ENCODE measurements at regions not wholly inside any gene's neighbourhood (a gene's known extent, or its start where the extent isn't known, plus 50 kb on each side); places are given as distances from the start of the nearest gene placed in this dataset.
"Not testable (repeated sequence)": the region's sequence is repeated elsewhere in the genome, so short reads cannot be mapped to it uniquely, and the experiment has no call there.

- DNase-seq (ENCODE audit: low spot score) = no peak
Observed at GRCh38 chr10:130660266-130660665, 524.1 kb downstream of the GLRX3 start.

DNA sequence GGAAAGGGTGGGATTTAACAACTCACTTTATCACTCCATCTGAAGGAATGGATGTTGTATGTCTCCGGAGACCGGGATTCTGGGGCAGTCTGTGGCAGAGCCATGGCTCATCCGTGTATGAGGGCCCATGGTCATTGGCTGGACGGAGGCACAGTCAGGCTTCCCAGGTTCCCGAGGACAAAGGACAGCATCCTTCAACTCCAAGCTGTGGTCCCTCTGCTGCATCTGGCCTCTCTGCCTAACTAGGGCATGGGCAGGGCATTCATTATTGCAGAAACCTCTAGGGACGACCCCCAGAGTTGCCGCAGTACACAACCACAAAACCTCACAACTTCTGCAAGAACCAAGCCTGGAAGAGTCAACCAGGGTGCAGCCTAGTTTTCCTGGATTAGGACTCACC, 525.2 kb downstream of the GLRX3 start:
- no peak for DNase-seq (ENCODE audit: low spot score)

- no peak for DNase-seq (ENCODE audit: low spot score)
Observed at GRCh38 chr10:130662775-130663174, 526.6 kb downstream of the GLRX3 start.

DNA sequence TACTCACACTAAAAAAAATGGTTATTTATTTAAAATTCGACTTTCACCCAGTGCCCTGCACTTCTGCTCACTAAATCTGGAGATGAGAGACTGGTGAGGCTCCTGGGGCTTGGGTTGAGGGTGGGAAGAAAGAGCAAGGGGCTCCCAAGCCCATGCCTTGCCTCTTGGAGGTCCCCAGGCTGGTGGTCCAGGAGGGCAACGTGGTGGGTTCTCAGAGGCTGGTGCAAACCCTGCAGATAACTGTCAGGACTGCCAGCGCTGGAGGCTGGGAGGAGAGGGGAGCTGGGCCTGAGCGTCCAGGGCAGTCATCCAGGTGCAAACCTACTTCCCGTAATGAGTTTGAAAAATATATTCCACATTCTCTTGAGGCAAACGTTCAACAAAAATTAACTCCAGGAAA, 528.3 kb downstream of the GLRX3 start:
- no peak for DNase-seq (ENCODE audit: low spot score)

- DNase-seq (ENCODE audit: low spot score) = no peak
Observed at GRCh38 chr10:130666215-130666614, 530.0 kb downstream of the GLRX3 start.

- peak; percentile 11 for DNase-seq (ENCODE audit: low spot score)
Observed at GRCh38 chr10:130686689-130687300, 550.6 kb downstream of the GLRX3 start.

DNA sequence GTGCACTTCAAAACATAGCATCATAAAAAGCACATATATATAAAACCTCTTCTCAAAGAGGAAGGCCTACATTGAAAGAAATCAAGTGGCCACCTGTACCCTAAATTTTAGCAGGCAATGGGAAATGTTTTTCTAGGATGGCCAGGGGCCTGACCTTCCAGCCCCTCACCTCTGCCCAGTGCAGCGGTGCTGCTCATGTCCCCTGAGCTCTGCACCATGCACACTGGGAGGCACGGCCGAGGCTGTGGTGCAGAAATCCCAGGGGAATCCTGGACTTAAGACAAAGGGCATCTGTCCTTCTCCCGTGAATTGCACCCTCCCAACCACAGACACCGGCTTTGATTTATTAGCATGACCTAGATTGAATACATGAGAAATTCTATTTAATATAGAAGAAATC, 551.4 kb downstream of the GLRX3 start:
- DNase-seq (ENCODE audit: low spot score) = no peak

- no peak for DNase-seq (ENCODE audit: low spot score)
Observed at GRCh38 chr10:130689743-130690626, 553.8 kb downstream of the GLRX3 start.

DNA sequence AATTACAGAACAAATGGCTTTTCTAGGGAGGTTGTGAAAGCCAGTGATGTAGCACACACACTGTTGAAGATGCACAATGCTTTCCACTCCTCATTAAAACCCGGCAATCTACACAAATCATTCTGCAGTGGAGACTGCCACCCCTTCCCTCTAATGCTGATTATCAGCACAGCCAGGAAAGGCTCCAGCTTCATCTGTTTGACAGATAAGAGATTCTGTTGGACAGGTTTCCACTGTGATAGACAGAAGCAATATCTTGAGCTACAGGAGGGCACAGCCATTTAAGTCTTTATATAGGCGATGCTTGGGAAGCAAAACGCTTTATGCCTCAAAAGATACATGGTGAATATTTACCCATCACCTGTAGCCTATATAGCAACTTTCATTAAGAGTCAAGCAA, 555.6 kb downstream of the GLRX3 start:
- no peak for DNase-seq (ENCODE audit: low spot score)

DNA sequence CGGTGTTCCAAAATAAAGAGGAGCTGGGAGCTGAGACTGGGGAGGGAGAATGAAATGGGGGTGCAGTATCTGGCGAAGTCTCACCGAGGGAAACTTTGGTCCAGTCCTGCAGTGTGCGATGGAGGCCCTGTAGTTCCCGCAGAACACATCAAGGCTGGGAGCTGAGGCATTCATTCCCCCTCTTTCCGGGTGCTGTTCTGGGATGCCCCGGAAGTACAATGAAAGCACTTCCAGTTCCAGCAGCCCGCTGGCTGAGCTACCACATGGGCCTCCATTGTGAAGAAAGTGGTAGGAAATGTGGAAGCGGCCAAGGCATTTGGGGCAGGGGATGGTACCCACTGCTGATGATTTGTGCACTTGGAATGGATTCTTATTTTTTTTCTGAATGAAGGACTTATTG, 560.7 kb downstream of the GLRX3 start:
- DNase-seq (ENCODE audit: low spot score) = no peak

DNA sequence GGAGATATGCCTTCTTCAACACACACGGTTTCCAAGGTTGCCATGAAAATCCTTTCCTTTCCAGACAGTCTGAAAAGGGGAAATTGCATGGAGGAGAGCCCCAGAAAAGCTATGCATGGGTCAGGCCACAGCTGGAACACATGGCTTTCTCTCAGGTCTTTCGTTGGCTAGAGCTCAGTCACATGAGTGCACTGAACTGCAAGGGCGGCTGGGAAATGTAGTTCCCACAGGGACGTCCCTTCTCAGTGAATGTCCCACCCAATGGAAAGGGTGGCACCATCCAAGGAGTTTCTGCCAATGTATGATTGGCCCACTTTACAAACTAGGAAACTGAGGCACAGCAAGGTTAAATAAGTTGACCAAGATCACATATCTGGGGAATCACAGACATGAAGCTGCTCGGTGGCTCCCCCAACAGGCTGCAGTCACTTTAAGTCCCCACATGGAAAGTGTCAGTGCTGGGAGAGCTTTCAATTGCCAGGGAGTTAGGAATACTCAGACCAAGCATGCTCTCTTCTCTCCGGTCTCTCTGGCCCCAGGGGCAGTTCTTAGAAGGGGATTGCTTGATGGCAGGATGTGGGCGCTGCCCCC, 571.3 kb downstream of the GLRX3 start:
- DNase-seq (ENCODE audit: low spot score) = no peak

DNA sequence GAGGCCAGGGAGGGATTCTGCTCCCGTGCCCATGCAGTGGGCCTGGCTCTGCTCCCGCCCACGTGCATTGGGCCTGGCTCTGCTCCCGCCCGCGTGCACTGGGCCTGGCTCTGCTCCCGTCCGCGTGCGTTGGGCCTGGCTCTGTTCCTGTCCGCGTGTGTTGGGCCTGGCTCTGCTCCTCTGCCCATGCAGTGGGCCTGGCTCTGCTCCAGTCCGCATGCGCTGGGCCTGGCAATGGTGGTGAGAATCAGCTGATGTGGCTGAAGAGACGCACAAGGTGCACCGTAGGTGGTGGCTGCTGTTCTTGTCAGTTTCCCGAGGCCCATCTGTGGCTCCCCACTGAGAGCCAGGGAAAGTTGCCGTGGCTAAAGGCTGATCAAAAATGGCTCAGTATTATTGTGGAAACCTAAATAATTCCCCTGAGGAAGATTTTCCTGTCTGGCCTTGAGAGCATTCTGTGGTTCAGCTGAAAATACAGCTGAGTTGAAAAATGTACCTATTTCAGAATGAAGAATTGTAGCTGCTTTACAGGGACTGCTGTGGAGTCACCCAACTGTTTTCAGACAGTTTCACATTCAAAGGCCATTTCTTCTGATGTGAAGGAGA, 572.4 kb downstream of the GLRX3 start:
- no peak for DNase-seq (ENCODE audit: low spot score)

DNA sequence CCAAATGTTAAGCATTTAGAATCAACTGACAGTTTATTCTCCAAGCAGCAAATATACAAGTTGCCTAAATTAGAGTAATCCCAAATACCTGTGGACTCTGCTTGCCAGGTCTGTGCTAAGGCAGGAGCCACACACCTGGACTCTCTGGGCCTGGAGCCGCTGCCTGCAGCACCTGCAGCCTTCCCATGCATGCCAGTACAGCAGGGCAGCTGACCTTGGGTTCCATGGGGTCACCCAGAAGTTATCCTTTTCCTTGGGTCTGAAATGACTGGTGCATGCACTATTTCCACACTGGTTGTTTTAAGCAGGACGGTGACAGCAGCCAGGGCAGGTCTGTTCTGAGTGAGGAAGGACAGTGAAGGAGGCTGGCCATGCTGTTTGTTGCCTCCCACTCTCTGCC, 573.2 kb downstream of the GLRX3 start:
- DNase-seq (ENCODE audit: low spot score) = no peak

DNA sequence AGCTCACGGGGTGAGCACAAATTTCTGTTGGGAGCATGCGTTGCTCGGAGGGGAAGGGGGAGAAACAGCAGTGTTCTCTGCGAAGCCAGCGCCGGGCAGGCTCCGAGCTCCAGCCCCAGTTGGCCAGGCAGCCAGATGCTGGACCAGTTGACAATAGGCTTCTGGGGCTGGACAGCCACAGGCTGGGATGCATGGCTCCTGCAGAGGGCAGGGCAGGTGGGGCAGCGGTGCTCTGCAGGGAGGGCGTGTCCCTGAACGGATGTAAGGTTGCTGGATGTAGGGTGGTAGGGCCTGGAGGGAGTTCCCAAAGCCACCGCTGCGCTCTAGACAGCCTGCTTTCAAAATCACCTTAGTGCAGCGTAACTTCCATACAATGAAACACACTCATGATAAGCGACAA, 574.9 kb downstream of the GLRX3 start:
- DNase-seq (ENCODE audit: low spot score) = no peak

GRCh38 chr10:130713135-130713534, 576.9 kb downstream of the GLRX3 start:
- no peak for DNase-seq (ENCODE audit: low spot score)

GRCh38 chr10:130713731-130714130, 577.5 kb downstream of the GLRX3 start:
- DNase-seq (ENCODE audit: low spot score) = no peak

DNA sequence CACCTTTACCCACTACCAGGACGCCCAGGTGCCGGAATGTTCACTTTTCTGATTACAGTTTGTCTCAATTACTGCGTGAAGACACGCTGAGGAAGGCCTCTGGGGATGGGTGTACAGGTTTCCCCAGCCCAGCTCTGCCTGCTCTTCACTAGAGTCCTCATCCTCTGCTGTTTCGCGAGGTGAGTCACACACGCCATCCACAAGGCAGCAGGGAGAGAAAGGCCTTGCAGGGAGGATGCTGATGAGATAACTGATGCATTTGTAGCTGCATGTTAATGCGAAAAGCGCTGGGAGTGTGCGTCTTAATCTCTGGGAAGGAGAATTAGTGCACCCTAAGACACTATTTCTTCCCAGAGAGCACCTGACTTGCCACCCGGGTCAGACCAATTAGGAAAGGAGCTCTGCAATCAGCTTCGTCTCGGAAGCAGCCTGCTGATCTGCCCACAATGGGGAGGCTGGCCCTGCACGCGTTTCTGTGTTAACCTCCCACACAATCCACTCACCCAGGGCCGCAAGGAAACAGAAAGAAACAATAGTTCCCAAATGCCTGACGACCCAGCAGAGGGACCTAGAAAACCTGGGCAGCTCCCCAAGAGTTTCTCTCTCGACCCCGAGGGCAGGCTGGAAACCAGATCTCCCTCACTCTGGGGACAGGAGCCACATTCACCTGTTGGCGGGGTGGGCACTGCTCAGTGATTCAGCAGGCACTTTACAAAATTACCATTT, 578.7 kb downstream of the GLRX3 start:
- no peak for DNase-seq (ENCODE audit: low spot score)

DNA sequence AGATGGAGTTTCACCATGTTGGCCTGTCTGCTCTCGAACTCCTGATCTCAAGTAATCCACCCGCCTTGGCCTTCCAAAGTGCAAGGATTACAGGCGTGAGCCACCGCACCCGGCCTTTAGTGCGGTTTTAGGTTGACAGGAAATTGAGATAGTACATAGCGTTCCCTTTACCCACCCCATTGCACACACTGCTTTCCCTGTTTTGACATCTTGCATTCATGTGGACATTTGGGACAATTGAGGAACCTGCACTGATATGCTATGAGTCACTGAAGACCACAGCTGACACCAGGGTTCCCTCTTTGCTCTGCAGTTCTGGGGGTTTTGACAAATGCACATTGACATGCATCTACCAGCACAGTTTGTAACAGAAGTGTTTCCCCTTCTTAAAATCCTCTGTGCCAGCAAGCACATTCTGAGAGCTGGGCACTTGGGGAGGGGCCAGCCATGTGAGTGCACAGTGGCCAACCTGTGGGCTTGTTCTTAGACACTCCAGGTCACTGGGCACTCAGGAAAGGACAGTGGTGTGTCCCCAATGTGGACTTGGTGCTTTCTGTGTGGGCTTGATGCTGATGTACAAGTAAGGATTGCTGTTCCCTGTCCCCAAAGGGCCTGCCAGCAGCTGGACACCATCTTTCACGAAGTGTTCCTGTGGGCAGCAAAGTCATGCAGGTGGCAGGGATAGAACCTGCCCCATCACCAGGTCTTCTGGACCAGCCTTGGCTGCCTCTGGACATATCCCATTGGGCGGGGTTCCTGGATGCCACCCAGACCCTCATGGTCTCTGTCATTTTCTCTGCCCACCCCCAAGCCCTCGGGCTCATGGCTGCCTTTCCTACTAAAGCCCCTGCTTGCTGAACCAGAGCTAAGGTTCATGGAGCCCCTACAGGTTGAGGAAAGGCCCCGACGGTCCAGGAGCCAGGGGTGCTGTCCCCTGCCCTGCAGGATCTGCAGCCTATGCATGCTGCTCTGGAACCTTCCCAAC, 579.8 kb downstream of the GLRX3 start:
- no peak for DNase-seq (ENCODE audit: low spot score)

- DNase-seq (ENCODE audit: low spot score) = no peak
Observed at GRCh38 chr10:130717083-130717482, 580.9 kb downstream of the GLRX3 start.

- not testable (repeated sequence) for DNase-seq (ENCODE audit: low spot score)
Observed at GRCh38 chr10:130718744-130719447, 582.7 kb downstream of the GLRX3 start.

DNA sequence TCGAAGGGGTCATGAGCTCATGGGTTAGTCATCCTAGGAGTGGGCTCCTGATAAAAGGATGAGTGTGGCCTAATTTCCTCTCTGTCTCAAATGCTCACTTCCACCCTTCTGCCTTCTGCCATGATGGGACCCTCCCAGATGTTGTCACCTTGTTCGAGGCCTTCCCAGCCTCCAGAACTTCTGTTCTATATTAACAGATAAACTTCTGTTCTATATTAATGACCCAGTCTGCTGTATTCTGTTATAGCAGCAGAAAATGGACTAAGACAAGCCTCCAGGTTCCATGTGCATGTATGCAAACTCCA, 583.2 kb downstream of the GLRX3 start:
- DNase-seq (ENCODE audit: low spot score) = no peak
